ENCODE measurements at regions not wholly inside any gene's neighbourhood (a gene's known extent, or its start where the extent isn't known, plus 50 kb on each side); places are given as distances from the start of the nearest gene placed in this dataset.

DNA sequence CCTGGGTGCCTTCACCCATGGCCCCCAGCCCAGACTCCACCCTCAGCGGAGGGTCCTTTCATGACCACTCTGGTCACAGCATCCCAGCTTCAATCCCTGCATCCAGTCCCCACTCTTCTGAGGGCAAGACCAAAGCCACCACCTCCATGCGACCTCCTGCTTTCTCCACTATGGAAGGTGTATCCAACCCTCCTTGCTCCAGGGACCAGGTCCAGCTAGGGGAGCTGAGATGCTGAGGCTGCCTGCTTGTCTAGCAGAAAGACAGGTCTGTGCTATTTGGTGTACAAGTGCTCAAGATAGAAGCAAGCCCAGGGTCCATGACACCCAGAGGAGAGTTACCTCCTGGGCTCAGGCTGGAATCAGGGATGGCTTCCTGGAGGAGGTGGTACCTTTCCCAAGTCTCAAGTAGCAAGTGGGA lies 73.8 kb upstream of the RAB6C start:
- DNase-seq, result no peak

DNA sequence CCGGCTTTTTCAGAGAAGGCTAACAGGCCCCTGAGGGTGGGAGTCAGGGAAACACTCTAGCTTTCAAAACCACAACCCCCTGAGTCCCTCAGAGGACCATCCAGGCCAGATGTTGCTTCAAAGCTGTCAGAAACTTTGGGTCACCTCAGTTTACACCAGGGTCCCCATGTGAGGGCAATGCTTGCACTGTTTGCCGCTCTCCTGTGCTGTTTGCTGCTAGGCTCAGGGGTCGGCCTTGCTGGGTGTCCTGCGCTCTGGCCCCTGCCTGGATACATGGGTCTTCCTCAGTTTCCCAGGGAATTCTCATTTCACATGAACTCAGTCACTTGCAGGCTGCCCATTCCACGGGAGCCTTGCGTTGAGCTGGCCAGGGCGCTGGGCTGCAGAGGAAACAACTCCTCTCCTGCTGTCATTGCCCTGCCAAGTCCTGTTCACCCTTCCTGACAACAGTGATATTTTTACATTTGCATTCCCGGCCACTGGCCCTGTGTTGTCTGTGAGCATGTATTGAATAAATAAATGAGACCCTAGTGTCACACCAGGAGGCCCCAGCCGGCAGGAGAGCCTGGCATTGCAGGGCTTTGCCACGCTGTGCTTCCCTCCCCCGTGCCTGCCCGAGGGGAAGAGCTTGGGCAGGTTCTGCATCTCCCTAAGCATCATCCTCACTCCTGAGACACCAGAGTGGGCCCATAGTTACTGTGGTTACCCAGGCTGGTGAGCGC lies 73.2 kb upstream of the RAB6C start:
- no peak for DNase-seq

DNA sequence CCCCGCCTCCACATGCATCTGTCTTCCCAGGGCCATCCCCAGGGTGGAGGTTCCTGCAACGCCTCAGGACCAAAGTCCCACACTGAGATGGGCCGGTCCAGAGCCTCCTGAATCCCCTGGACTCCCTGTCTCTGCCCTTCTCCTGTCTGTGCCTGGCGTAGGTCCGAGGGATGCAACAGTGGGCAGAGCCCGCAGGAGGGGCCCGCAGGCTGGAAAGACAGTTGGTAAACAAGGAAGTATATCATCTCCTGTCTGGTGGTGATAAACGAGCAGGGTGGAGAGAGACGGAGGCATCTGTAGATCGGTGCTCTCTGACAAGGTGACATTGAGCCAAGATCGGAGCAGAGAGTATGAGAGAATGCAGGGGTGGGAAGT lies 72.6 kb upstream of the RAB6C start:
- no peak for DNase-seq

DNA sequence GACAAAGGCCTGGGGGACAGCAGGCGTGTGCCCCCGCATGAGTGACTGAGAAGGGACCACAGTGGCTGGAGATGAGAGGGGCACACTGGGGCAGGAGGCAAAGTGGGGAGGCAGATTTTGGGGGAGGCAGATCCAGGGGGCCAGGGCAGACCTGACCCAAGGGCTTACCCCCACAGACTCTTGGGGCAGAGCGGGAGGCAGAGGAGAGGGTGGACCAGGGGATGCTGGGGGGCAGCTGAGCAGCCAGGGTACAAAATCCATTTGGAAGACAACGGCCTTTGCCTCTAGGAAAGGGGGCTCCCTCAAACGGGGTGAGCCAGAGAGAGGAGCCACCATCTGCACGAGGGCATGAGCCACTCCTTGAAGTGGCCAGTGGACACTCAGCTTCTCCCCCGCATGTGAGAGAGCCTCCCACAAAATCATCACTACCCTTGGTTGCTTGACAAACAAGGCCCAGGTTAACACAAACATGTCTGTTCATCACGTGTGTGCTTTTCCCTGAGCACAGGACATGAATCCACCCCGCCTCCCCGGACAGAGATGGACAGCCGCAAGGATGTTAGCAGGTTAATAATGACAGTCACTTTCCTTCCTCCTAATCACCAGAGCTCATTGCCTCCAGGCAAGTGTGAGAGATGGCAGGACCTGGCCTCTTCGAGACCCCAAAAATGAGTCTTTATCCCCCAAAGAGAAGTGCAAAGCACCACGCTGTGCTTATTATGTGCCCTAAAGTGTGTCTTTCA lies 72.0 kb upstream of the RAB6C start:
- DNase-seq, result no peak

DNA sequence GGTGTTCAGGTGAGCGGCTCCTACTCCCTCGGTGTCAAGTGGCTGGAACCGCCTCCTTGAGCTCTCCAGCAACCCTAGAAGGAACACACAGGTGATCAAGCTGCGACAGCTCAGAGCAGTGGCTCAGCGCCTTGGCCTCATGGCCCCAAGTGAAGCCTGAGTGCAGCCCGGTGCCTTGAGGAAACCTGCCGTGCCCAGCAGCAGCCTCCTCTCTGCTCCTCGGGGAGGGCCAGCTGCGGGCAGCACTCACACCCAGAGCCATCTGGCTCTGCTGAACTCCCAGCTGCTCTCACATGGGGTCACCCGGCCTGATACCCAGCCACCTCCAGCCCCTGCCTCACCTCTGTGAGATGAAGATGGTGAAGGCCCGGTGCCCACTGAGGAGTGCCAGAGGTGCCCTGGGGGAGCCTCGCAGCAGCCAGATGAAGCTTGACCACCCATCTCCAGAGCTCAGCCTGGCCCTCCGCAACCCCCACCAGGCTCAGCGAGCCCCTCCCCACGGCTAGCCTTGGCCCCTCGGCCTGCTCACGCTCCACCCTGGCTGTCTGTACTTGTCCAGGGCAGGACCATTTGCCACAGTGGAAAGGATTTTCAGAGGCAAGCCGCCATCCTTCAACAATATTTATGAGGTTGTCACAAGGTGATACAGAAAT lies 70.6 kb upstream of the RAB6C start:
- DNase-seq, result no peak

DNA sequence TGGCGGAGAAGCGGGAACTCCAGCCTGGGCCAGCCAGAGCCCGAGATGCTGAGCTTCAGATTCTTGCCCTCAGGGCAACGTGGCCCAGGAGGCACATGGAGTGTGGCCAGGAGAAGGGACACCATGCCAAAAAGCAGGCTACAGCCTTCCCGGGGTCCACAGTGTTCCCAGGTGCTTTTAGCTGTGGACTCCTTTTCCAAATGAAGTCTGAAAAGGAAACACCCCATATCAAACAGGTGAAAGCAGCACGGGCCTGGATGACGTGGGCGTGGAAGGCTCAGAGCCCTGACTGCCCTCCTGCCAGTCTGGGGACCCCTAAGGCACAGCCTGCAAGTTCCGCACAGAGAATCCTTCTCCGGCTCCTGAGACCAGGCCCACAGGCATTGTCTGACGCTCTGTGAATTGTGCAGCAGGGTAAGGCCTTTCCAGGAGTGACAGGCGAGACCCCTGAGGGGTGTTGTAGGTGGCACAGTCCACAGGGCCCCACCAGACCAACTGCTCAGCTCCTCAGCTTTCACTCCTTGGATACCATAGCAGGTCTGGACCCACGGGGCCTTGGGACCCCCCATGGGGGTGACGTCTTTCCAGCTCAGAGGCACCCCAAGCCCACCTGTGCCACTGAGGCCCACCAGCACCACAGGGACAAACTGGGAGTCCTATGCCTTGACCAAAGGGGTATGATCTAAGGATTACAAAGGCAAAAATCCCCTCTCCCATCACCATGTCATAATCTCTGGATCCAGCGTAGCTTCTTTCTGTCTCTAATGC lies 69.6 kb upstream of the RAB6C start:
- no peak for DNase-seq

DNA sequence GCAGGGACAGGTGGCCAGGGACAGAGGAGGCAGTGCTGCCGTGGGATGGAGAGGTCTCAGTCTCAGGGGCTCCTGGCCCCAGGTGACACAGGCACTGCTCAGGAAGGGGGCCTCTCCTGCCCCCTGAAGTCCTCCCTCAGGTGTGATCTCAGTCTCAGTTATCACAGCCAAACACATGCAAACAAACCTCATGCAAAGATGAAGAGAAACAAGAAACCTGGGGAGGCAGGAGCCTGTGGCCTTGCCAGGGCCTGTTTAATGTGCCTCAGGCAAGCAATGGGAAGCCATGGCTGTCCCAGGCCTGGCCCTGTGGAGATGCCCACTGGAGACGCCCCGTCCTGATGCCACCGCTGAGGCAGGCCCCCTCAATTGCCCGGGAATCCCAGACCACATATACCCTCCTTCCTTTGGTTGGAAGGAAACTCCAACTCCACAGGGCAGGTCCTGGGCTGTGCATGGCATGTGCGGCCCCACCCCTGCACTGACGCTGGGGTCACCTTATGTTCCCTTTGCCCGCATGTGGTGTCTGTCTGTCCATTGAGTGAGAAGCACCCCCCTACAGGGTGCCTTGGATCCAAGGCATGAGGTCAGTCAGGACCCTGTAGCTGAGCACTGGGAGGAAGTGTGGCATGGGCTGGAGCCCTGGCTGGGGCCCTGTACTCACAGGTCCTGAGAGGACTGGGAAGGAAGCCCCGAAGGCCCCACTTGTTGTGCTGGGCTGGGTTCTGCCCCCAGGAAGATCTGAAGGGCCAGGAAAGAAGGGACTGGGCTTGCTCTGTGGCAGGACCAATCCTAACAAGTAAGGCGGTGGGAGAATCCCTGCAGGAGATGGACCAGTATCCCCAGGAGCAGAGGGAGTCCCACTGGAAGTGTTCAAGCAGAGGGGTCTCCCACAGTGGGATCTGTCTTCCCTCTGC lies 68.8 kb upstream of the RAB6C start:
- DNase-seq, result no peak

DNA sequence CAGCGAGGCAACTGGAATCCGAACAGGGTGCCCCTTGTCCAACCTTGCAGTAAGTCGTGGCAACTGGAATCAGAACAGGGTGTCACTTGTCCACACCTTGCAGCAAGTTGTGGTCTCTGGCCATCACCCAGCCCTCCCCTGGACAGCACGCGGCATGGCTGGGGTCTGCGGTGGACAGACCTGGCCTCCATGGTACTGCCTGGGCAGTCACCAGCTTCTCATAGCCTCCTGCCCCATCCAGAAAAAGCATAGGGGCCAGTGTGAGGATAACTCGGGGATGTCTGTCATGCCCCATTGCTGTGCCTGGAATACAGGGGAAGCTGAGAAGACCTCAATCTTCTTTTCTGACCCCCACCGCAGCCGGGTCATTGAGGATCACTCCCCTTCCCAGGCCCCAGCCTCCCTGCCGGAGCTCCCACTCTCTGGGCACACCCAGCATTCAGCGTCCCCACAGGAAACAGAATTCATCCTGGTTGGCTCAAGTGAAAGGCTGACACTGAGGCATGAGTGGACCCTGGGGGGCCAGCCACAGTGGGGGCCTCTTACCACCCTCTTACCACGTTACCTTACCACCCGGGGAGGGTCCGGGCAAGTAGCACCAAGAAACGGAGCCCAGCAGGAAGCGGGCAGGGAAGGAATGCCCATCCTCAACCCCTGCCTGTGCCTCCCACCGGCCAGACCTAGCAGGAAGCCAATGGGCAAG lies 68.0 kb upstream of the RAB6C start:
- no peak for DNase-seq

DNA sequence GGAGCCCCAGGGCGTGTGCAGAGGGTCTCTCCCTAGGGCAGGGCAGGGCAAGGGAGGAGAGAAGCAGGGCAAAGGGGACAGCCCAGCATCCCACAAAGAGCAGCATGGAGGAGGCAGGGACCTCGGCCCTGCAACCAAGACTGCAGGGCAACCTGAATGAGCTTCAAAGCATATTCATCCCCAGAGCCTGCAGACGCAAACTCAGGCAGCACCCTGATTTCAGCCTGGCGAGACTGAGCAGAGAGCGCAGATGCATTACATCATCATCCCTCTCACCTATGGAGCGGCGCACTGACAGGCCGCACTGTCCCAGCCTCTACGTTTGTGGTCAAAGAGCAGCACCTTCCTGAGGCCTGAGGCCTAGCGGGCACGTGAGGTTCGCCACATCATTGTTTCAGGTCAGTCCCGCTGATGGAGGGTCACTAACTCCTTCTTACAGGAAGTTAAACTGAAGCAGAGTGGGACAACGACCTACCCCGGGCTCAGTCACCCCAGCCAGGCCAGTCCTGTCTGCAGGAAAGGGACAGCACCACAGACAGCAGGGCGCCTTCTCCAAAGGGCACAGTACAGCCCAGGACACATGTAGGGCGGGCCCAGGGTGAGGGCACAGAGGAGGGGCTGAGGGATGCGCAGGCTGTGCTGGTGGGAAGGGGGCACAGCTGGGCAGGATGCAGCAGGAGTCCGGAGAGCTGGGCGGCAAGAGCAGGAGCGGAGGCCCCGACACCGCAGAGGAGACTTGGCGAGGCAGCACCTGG lies 67.2 kb upstream of the RAB6C start:
- DNase-seq, result no peak

DNA sequence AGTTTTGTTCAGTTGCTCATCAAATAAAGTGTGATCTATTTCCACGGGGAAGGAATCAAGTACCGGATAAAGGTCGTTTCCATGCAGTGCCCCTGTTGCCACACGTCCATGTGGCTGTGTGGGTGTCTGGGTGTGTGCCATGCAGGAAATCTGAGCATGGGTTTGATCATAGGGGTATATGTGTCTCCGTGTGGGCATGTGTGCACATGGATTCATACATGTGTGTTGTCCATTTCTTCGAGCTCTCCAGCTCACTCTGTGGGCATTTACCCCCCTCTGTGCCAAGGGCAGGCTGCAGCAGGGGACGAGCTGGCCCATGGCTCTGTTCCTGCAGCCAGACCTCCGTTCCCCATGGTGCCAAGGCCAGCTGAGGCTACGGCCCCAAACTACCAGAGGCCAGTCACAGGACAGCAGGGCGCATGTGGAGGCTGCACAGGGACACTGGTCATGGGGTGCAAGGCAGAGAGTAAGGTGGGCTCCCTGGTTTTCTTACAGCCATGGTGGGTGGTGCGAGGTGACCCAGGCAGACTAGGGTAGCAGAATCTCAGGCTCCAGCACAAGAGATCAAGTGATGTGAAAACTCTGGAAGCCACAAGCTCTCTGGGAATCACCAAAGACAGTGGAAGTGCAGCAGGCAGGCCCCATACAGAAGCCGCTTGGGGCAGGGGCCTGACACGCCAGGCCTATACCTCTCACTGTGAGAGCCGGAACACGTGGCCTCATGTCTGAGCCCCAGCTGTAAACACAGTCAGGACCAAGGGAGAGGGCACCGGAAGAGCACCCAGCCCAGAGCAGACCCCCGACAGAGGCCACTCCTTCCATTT lies 66.4 kb upstream of the RAB6C start:
- no peak for DNase-seq

DNA sequence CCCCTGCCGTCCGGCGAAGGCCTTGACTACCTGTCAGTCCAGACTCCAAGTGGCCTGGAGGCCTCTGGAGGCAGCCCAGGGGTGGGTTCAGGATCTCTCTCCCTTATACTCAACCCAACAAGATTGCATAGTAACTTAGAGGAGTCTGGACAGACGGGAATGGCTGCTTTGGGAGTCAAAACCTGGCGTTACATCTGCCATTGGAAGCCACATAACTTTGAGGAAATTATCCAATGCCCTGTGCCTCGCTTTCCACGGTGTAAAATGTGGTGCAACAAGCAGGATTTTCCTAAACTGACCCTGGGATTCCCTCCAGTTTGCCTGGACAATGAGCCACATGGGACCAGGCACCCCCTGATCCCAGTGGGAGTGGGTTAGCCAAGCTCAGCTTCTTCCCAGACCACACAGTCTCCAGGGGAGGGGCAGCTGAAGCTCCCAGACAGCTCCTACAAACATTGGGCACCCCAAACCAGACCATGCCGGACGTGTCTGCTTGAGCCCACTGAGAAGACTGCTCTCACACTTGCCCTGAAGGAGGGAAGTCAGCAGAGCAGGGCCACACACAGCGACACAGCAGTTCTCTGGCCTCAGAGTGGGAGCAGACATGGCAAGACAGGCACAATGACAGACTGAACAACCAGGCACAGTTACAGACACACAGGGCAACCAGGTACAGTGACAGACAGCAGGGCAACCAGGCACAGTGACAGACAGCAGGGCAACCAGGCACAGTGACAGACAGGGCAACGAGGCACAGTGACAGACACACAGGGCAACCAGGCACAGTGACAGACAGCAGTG lies 65.6 kb upstream of the RAB6C start:
- DNase-seq, result no peak

DNA sequence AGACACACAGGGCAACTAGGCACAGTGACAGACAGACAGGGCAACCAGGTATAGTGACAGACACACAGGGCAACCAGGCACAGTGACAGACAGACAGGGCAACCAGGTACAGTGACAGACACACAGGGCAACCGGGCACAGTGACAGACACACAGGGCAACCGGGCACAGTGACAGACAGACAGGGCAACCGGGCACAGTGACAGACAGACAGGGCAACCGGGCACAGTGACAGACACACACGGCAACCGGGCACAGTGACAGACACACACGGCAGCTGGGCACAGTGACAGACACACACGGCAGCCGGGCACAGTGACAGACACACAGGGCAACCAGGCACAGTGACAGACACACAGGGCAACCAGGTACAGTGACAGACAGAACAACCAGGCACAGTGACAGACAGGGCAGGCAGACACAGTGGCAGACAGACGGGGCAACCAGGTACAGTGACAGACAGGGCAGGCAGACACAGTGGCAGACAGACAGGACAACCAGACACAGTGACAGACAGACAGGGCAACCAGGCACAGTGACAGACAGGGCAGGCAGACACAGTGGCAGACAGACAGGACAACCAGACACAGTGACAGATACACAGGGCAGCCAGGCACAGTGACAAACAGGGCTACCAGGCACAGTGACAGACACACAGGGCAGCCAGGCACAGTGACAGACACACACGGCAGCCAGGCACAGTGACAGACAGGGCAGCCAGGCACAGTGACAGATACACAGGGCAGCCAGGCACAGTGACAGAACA lies 64.7 kb upstream of the RAB6C start:
- DNase-seq, result no peak

DNA sequence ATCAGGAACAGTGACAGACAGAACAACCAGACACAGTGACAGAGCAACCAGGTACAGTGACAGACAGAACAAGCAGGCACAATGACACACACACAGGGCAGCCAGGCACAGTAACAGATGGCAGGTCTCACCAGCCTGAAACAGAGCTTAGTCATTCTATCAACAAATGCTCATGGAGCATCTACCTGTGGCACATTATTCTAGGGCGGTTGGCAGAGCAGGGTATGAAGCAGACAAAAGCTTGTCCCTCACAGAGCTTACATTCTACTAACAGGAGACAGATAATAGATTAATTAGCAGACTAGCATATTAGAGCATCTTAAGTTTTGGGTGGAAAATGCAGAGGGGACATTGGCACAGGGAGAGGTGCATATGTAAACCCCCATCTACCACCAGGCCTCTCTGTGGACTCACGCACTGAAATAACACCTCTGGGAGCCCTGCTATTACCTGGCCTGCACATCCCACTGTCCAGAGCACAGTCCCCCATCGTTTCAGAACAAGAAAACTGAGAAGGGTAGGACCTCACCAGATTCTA lies 64.1 kb upstream of the RAB6C start:
- DNase-seq, result no peak

DNA sequence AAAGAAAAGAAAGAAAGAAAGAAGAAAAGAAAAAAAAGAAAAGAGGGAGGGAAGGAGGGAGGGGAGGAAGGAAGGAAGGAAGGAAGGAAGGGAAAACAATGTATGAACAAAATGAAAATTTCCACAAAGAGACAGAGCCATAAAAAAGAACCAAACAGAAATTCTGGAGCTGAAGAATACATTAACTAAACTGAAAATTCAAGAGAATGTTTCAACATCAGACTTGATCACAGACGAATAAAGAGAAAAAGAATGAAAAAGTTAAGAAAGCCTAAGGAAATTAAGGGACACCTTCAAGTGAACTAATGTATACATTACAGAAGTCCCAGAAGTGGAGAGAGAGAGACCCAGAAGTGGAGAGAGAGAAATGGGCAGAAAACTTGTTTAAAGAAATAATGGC lies 60.9 kb upstream of the RAB6C start:
- no peak for DNase-seq

DNA sequence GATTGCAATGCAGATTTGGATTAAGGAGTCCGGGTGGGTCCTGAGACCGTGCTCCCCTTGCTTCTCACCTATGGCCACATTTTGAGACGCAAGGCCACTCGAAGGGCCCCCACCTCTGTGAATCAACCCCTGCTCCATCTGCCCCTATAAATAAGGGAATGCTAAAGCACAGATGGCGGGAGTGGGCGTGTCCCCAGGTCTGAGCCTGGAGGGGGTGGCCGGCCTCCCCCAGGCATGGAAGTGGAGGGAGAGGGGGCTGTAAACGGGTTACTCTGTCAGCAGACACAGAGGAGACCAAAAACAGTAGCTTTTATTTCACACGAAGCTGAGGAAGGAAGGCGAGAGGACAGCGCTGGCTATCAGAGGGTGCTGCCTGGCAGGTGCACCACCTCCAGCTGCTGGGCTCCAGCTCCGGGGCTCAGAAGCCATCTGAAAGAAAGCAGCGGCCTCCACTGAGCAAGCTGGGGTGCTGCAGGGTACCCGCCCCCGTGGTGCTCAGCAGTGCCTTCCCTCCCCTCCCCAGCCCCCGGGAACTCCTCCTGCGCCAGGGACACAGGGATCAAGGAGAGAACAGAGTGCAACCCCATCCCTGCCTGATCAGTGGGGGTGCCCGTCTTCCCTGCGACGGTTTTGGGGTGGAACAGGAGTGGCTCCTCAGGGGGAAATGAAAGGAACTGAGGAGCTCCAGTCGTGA lies 56.7 kb upstream of the RAB6C start:
- DNase-seq, result no peak

DNA sequence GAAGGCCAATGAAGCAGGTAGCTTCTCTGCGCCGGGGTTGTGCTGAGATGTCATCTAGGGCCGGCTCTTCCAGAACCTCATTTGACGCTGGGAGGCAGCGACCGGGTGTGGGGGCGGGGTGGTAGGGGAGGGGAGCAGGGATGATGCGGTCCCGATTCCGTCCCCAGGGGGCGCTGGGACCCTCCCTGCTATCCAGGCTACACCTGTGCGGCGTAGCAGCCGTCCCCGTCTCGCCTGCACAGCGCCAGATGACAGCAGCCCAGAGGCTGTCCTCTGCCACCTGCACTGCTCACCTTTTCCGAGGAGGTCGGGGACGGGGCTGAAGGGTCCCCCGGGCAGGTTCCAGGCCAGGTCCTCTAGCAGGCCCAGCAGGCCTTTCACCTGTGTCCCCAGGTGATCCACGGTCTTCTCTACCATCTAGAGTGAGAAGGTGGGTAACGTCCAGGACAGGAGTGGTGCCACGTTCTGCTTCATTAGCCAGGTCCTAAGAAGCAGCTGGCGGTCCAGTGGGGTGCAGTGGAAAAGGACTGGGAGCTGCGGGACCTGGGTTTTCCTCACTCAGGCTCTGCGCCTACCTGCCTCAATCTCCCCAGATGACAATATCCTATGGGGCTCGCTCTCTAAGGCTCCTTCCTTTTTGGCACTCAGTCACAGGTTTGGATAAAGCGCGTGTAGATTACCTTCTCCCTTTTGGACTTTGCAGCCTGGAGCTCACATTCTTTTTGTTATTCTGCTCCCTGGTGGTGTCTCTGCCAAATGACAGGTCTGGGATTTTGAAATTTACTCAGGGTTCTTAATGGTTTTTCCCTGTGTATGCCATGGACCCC lies 56.0 kb upstream of the RAB6C start:
- no peak for DNase-seq

Measured in T-helper 9 cell (primary cell).